GM12878 (cell line): ENCODE measurements at regions not wholly inside any gene's neighbourhood (a gene's known extent, or its start where the extent isn't known, plus 50 kb on each side); places are given as distances from the start of the nearest gene placed in this dataset.

Experiments
- ATAC-seq: fragments of 200-7000 bp; cut with Tn5 transposase; 3 replicates; pipeline ENCODE4 v1.9.1; 2020; ENCODE audit warnings: mild to moderate bottlenecking, moderate library complexity
- BruUV-seq: library from RNA; stranded (reverse); fragments of 400-500 nt; replicated peaks from 2 replicates; lab custom pipeline; 2021; lab: Mats Ljungman, UMichigan
- CTCF ChIA-PET: fragments of 300-600 bp; sonication (Branson Sonifier 250); formaldehyde crosslinking; extraction: SDS; loops from one replicate; lab custom pipeline; 2021; ENCODE audit warnings: inconsistent platforms; lab: Yijun Ruan, JAX
- POLR2A ChIA-PET: fragments of 350-600 bp; formaldehyde crosslinking; extraction: SDS; loops from one replicate; lab custom pipeline; 2021; ENCODE audit warnings: inconsistent platforms; lab: Charles Lee
- RAD21 ChIA-PET: fragments of 300-600 bp; sonication (Branson Sonifier 250); formaldehyde crosslinking; loops from one replicate; lab custom pipeline; 2023; ENCODE audit warnings: antibody characterized with exemption; ENCODE audit not compliant: unreplicated experiment; lab: Charles Lee
- SMC1A ChIA-PET: fragments of 300-600 bp; sonication (Branson Sonifier 250); formaldehyde crosslinking; loops from one replicate; lab custom pipeline; 2023; ENCODE audit not compliant: unreplicated experiment, uncharacterized antibody; lab: Charles Lee
- DNase-seq: peaks from one replicate; pipeline ENCODE4 v3.0.0-alpha.2; 2011; ENCODE audit warnings: low read depth, low spot score
- FAIRE-seq: peaks from 3 replicates; lab custom pipeline; 2011; peaks lifted over from hg19 to GRCh38; lab: Jason Lieb, UNC
- H2AFZ ChIP-seq: 2 replicates; pipeline ENCODE4 v1.6.0; 2011; ENCODE audit warnings: low read depth, low read length, control low read depth; ENCODE audit not compliant: control insufficient read depth
- H3K27ac ChIP-seq: 2 replicates; pipeline ENCODE4 v1.5.1; 2011; ENCODE audit warnings: control low read depth; ENCODE audit not compliant: control insufficient read depth, insufficient read depth
- H3K27me3 ChIP-seq, 2 experiments: replicated peaks in 1 of 2; 2 replicates each; pipeline versions ENCODE4 v1.6.0 to v1.6.1; 2011; ENCODE audit warnings: low read length in 1 of 2; ENCODE audit not compliant: control insufficient read depth in 2 of 2, insufficient read depth in 2 of 2
- H3K36me3 ChIP-seq, 2 experiments: 2 replicates each; pipeline ENCODE4 v1.5.1; 2011; ENCODE audit warnings: low read length in 1 of 2; ENCODE audit not compliant: control insufficient read depth in 2 of 2, insufficient read depth in 2 of 2
- H3K4me1 ChIP-seq: 2 replicates; pipeline ENCODE4 v1.6.1; 2011; ENCODE audit warnings: mild to moderate bottlenecking, low read length, moderate library complexity, mixed read lengths; ENCODE audit not compliant: control insufficient read depth, insufficient read depth
- H3K4me2 ChIP-seq: 2 replicates; pipeline ENCODE4 v1.6.0; 2011; ENCODE audit warnings: control low read depth; ENCODE audit not compliant: control insufficient read depth, insufficient read depth
- H3K4me3 ChIP-seq: fragments of 200-600 bp; sonication (generic); 2 replicates; pipeline ENCODE4 v1.5.1; 2016
- H3K79me2 ChIP-seq: 2 replicates; pipeline ENCODE4 v1.6.0; 2011; ENCODE audit warnings: low read length; ENCODE audit not compliant: control insufficient read depth, insufficient read depth
- H3K9ac ChIP-seq: 2 replicates; pipeline ENCODE4 v1.8.0; 2011; ENCODE audit warnings: low read length, control low read depth, mixed read lengths; ENCODE audit not compliant: control insufficient read depth, insufficient read depth
- H3K9me3 ChIP-seq: replicated peaks from 3 replicates; pipeline ENCODE4 v1.5.1; 2011; ENCODE audit warnings: mild to moderate bottlenecking, low read length; ENCODE audit not compliant: control insufficient read depth, insufficient read depth
- H4K20me1 ChIP-seq: 2 replicates; pipeline ENCODE4 v1.6.0; 2011; ENCODE audit not compliant: control insufficient read depth, insufficient read depth
- CHD1 ChIP-seq: IDR thresholded peaks from 2 replicates; pipeline ENCODE4 v1.6.1; 2012; ENCODE audit warnings: low read depth, low read length, improper control_type of control experiment
- GABPA ChIP-seq: IDR thresholded peaks from 2 replicates; pipeline ENCODE4 v1.6.1; 2014; ENCODE audit warnings: antibody characterized with exemption, low read depth, mild to moderate bottlenecking, inconsistent platforms
- KAT2A ChIP-seq: conservative IDR thresholded peaks from 2 replicates; pipeline ENCODE4 v1.6.1; 2011; ENCODE audit warnings: low read depth, low read length; ENCODE audit not compliant: control insufficient read depth
- MTA3 ChIP-seq: IDR thresholded peaks from 2 replicates; pipeline ENCODE4 v1.6.1; 2012; ENCODE audit warnings: low read length, inconsistent platforms, borderline replicate concordance
- MYC ChIP-seq: IDR thresholded peaks from 2 replicates; pipeline ENCODE4 v1.6.1; 2011; ENCODE audit warnings: mild to moderate bottlenecking, low read length, moderate library complexity, inconsistent platforms; ENCODE audit not compliant: insufficient read depth, insufficient replicate concordance, insufficient read length, severe bottlenecking
- PAX8 ChIP-seq: fragments of 450-650 bp; IDR thresholded peaks from 2 replicates; pipeline ENCODE4 v1.6.1; 2017; ENCODE audit warnings: mild to moderate bottlenecking, moderate library complexity
- TCF12 ChIP-seq: IDR thresholded peaks from 2 replicates; pipeline ENCODE4 v1.6.1; 2011; ENCODE audit warnings: low read depth, mild to moderate bottlenecking, low read length
- YY1 ChIP-seq: IDR thresholded peaks from 2 replicates; pipeline ENCODE4 v1.6.1; 2011; ENCODE audit warnings: low read depth, mild to moderate bottlenecking, low read length
- ZNF207 ChIP-seq: fragments of 450-650 bp; IDR thresholded peaks from 2 replicates; pipeline ENCODE4 v1.6.1; 2014; ENCODE audit warnings: antibody characterized with exemption, mild to moderate bottlenecking, borderline replicate concordance
- WGBS: methylation state at CpG from one replicate; pipeline ENCODE4 v1.1.6; 2016; ENCODE audit warnings: low lambda C conversion rate; ENCODE audit not compliant: insufficient replicate concordance, insufficient coverage; ENCODE audit errors: missing lambda C conversion rate; 5-methylcytosine and 5-hydroxymethylcytosine counted together
- in situ Hi-C: fragments of 300-500 bp; cut with MboI; formaldehyde crosslinking; loops from 9 replicates; pipeline ENCODE4 v1.14.3; 2018; ENCODE audit warnings: mixed read lengths
- intact Hi-C: fragments of 100-400 bp; cut with micrococcal nuclease; formaldehyde crosslinking; loops from one replicate; pipeline ENCODE4 v1.14.2; 2022; ENCODE audit not compliant: unreplicated experiment
- TF ChIP-seq, protein P1 (sequence below): fragments of 450-650 bp; formaldehyde crosslinking; IDR thresholded peaks from 2 replicates; pipeline ENCODE4 v1.4.0; 2020; ENCODE audit warnings: mild to moderate bottlenecking, moderate library complexity
- TF ChIP-seq, protein P2 (sequence below): fragments of 450-650 bp; IDR thresholded peaks from 2 replicates; pipeline ENCODE4 v1.6.1; 2018; ENCODE audit warnings: mild to moderate bottlenecking, low read depth, moderate library complexity; ENCODE audit not compliant: partially characterized antibody
- TF ChIP-seq, protein P3 (sequence below): fragments of 450-650 bp; IDR thresholded peaks from 2 replicates; pipeline ENCODE4 v1.6.1; 2016; ENCODE audit warnings: mild to moderate bottlenecking
- TF ChIP-seq, protein P4 (sequence below): fragments of 450-650 bp; IDR thresholded peaks from 2 replicates; pipeline ENCODE4 v1.6.1; 2017; ENCODE audit warnings: mild to moderate bottlenecking

DNA sequence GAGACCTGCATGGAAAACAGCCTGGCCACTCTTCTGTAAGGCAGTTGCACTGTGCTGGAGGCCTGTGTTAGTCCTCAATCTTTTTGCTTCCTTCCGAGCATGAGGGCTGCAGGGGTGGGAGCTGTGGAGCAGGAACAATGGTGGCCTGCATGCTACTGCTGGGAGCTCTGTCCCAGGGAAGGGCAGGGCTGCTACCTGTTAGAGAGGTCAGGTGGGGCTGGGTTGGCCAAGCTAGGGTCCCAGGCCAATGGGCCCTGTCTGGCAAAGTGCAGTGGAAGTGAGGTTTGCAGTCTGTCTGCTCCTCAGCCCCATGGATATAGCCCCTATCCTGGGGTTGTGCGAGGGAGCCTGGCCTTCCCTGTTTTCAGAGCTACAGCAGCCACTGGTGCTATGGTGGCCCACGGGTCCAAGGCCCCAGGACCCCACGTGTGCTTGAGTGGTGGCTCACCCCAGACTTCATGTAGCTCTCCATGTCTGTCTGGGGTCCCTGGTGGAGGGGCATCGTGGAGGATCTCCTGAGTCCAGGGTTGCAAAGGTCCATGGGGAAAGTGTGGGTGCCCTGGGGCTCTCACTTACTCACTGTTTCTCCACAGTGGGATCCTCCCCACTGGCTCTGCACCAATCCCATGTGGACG lies 1212.6 kb upstream of the NXPH2 start:
- H3K36me3 ChIP-seq, result no peaks in the 10 kb centered on the region

More for the DNA sequence above, 1212.6 kb upstream of the NXPH2 start:
- H2AFZ ChIP-seq, result no peak overlapping the region
- intact Hi-C loops, result no loop called here
- no peak overlapping the region for H3K27ac ChIP-seq
- H3K27me3 ChIP-seq, result no peaks in the 10 kb centered on the region
- no TSS peak for BruUV-seq
- no peaks in the 10 kb centered on the region for H4K20me1 ChIP-seq
- in situ Hi-C loops, result no loop called here
- SMC1A ChIA-PET, result no interaction called here
- TF ChIP-seq, protein P1, sequence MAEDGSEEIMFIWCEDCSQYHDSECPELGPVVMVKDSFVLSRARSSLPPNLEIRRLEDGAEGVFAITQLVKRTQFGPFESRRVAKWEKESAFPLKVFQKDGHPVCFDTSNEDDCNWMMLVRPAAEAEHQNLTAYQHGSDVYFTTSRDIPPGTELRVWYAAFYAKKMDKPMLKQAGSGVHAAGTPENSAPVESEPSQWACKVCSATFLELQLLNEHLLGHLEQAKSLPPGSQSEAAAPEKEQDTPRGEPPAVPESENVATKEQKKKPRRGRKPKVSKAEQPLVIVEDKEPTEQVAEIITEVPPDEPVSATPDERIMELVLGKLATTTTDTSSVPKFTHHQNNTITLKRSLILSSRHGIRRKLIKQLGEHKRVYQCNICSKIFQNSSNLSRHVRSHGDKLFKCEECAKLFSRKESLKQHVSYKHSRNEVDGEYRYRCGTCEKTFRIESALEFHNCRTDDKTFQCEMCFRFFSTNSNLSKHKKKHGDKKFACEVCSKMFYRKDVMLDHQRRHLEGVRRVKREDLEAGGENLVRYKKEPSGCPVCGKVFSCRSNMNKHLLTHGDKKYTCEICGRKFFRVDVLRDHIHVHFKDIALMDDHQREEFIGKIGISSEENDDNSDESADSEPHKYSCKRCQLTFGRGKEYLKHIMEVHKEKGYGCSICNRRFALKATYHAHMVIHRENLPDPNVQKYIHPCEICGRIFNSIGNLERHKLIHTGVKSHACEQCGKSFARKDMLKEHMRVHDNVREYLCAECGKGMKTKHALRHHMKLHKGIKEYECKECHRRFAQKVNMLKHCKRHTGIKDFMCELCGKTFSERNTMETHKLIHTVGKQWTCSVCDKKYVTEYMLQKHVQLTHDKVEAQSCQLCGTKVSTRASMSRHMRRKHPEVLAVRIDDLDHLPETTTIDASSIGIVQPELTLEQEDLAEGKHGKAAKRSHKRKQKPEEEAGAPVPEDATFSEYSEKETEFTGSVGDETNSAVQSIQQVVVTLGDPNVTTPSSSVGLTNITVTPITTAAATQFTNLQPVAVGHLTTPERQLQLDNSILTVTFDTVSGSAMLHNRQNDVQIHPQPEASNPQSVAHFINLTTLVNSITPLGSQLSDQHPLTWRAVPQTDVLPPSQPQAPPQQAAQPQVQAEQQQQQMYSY (CRISPR knock-in tag), result no peak
- TF ChIP-seq, protein P2, sequence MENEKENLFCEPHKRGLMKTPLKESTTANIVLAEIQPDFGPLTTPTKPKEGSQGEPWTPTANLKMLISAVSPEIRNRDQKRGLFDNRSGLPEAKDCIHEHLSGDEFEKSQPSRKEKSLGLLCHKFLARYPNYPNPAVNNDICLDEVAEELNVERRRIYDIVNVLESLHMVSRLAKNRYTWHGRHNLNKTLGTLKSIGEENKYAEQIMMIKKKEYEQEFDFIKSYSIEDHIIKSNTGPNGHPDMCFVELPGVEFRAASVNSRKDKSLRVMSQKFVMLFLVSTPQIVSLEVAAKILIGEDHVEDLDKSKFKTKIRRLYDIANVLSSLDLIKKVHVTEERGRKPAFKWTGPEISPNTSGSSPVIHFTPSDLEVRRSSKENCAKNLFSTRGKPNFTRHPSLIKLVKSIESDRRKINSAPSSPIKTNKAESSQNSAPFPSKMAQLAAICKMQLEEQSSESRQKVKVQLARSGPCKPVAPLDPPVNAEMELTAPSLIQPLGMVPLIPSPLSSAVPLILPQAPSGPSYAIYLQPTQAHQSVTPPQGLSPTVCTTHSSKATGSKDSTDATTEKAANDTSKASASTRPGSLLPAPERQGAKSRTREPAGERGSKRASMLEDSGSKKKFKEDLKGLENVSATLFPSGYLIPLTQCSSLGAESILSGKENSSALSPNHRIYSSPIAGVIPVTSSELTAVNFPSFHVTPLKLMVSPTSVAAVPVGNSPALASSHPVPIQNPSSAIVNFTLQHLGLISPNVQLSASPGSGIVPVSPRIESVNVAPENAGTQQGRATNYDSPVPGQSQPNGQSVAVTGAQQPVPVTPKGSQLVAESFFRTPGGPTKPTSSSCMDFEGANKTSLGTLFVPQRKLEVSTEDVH, result no peak
- TF ChIP-seq ZNF207 (no peak), TCF12 (no peak), KAT2A (no peak), PAX8 (no peak), MYC (no peak), GABPA (no peak), MTA3 (no peak), CHD1 (no peak), YY1 (no peak)
- TF ChIP-seq, protein P3, sequence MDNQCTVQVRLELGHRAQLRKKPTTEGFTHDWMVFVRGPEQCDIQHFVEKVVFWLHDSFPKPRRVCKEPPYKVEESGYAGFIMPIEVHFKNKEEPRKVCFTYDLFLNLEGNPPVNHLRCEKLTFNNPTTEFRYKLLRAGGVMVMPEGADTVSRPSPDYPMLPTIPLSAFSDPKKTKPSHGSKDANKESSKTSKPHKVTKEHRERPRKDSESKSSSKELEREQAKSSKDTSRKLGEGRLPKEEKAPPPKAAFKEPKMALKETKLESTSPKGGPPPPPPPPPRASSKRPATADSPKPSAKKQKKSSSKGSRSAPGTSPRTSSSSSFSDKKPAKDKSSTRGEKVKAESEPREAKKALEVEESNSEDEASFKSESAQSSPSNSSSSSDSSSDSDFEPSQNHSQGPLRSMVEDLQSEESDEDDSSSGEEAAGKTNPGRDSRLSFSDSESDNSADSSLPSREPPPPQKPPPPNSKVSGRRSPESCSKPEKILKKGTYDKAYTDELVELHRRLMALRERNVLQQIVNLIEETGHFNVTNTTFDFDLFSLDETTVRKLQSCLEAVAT, result no peak
- TF ChIP-seq, protein P4, sequence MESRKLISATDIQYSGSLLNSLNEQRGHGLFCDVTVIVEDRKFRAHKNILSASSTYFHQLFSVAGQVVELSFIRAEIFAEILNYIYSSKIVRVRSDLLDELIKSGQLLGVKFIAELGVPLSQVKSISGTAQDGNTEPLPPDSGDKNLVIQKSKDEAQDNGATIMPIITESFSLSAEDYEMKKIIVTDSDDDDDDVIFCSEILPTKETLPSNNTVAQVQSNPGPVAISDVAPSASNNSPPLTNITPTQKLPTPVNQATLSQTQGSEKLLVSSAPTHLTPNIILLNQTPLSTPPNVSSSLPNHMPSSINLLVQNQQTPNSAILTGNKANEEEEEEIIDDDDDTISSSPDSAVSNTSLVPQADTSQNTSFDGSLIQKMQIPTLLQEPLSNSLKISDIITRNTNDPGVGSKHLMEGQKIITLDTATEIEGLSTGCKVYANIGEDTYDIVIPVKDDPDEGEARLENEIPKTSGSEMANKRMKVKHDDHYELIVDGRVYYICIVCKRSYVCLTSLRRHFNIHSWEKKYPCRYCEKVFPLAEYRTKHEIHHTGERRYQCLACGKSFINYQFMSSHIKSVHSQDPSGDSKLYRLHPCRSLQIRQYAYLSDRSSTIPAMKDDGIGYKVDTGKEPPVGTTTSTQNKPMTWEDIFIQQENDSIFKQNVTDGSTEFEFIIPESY, result no peak
- TF ChIP-seq, all 136 proteins: peak for 0
- no peak for FAIRE-seq
- Histone ChIP-seq H3K9ac (no peak overlapping the region), H3K4me1 (no peaks in the 10 kb centered on the region), H3K4me3 (no peak overlapping the region), H3K4me2 (no peak overlapping the region), H3K9me3 (no peaks in the 10 kb centered on the region), H3K79me2 (no peaks in the 10 kb centered on the region)
- no peak for DNase-seq
- ChIA-PET RAD21 (no interaction called here), POLR2A (no interaction called here), CTCF (interaction anchor here (0.9 kb wide), 1 partner anchor 14 kb away, joined by 4 read pairs; no protein-coding TSS in a partner anchor)
- ATAC-seq, result no peak
- 13% methylated on average over 6 of the region's 6 CpGs for WGBS
